HAP-1 (cell line): ENCODE measurements at regions not wholly inside any gene's neighbourhood (a gene's known extent, or its start where the extent isn't known, plus 50 kb on each side); places are given as distances from the start of the nearest gene placed in this dataset.

Experiments
- DNase-seq, 2 experiments: peaks; one replicate each; pipeline ENCODE4 v3.0.0-alpha.2; 2016 to 2020; ENCODE audit warnings: low spot score in 2 of 2
- H3K27me3 ChIP-seq: fragments of 250-450 bp; sonication (Bioruptor Pico); 2 replicates; pipeline ENCODE4 v1.5.1; 2020; ENCODE audit warnings: low read depth, mild to moderate bottlenecking, moderate library complexity
- H3K36me3 ChIP-seq: fragments of 250-450 bp; sonication (Bioruptor Pico); replicated peaks from 2 replicates; pipeline ENCODE4 v1.5.1; 2020; ENCODE audit warnings: mild to moderate bottlenecking
- H3K4me1 ChIP-seq: fragments of 250-450 bp; sonication (Bioruptor Pico); 2 replicates; pipeline ENCODE4 v1.5.1; 2020; ENCODE audit warnings: mild to moderate bottlenecking
- H3K4me3 ChIP-seq: fragments of 250-450 bp; sonication (Bioruptor Pico); 2 replicates; pipeline ENCODE4 v1.5.1; 2020; ENCODE audit warnings: mild to moderate bottlenecking, moderate library complexity
- H3K9me3 ChIP-seq: fragments of 250-450 bp; sonication (Bioruptor Pico); 2 replicates; pipeline ENCODE4 v1.5.1; 2020; ENCODE audit warnings: mild to moderate bottlenecking, moderate library complexity
- in situ Hi-C: fragments of 300-500 bp; cut with MboI; formaldehyde crosslinking; loops from 3 replicates; pipeline ENCODE4 v1.14.3; 2020; ENCODE audit warnings: low sequenced_read_pairs, inconsistent platforms, mixed read lengths

- Histone ChIP-seq H3K27me3 (no peaks in the 10 kb centered on the region), H3K4me3 (no peak overlapping the region), H3K4me1 (peaks cover 8% of the 10 kb centered on the region), H3K9me3 (no peaks in the 10 kb centered on the region), H3K36me3 (no peaks in the 10 kb centered on the region)
- DNase-seq = no peak
- in situ Hi-C loops = loop anchor here (10.0 to 25.0 kb wide), 2 partner anchors 663 to 816 kb away; no protein-coding TSS in a partner anchor
These were observed 621.7 kb downstream of the LMO4 start for GRCh38 chr1:87950369-87950768.

GRCh38 chr1:87951409-87951808 lies 622.7 kb downstream of the LMO4 start:
- Histone ChIP-seq H3K36me3 (no peaks in the 10 kb centered on the region), H3K4me1 (peaks cover 8% of the 10 kb centered on the region), H3K27me3 (no peaks in the 10 kb centered on the region), H3K9me3 (no peaks in the 10 kb centered on the region), H3K4me3 (no peak overlapping the region)
- peak; percentile 30 to 53 for DNase-seq
- in situ Hi-C loops = loop anchor here (10.0 to 25.0 kb wide), 2 partner anchors 664 to 817 kb away; no protein-coding TSS in a partner anchor

DNA sequence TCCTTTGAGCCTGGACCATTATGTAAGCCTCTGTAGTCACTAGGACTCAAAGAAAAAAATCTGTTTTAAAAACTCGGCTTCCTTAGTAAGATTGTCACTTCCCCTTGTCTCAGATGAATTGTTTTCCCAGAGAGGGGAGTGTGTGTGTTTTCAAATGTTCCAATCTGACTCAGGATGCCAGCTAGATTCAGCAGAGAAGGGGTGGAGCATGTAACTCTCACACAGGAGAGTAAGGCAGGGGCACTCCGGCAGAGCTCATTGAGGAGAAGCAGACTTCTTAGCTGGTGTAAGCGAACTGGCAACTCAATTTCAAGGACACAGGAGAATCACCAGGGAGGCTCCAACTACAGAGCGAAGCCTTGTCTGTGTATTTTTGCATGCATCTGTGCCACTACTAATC lies 623.2 kb downstream of the LMO4 start:
- no peaks in the 10 kb centered on the region for H3K27me3 ChIP-seq
- peaks cover 8% of the 10 kb centered on the region for H3K4me1 ChIP-seq
- in situ Hi-C loops = loop anchor here (10.0 to 25.0 kb wide), 2 partner anchors 665 to 817 kb away; no protein-coding TSS in a partner anchor
- no peaks in the 10 kb centered on the region for H3K36me3 ChIP-seq
- DNase-seq = no peak
- H3K9me3 ChIP-seq = no peaks in the 10 kb centered on the region
- no peak overlapping the region for H3K4me3 ChIP-seq

DNA sequence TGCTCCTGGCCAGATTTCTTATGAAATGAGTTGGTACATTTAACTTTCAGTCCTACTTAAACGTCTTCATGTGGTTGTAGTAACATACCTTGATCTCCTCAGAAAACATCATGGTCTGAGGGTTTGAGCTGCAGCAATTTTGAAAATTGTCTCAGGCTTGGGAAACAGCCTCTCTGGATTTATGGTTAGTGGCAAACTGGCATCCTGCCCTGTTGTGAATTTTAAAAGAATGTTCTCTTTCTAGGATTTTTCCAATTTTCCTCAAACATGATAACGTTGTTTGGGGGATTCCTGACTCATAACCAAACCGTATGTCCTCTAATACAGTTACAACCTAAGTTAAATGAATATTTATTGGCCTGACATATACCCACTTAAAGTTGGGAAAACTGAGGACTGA lies 624.4 kb downstream of the LMO4 start:
- Histone ChIP-seq H3K4me3 (no peak overlapping the region), H3K9me3 (no peaks in the 10 kb centered on the region), H3K4me1 (peaks cover 8% of the 10 kb centered on the region), H3K27me3 (no peaks in the 10 kb centered on the region), H3K36me3 (no peaks in the 10 kb centered on the region)
- in situ Hi-C loops = loop anchor here (10.0 to 25.0 kb wide), 2 partner anchors 666 to 818 kb away; no protein-coding TSS in a partner anchor
- no peak for DNase-seq

DNA sequence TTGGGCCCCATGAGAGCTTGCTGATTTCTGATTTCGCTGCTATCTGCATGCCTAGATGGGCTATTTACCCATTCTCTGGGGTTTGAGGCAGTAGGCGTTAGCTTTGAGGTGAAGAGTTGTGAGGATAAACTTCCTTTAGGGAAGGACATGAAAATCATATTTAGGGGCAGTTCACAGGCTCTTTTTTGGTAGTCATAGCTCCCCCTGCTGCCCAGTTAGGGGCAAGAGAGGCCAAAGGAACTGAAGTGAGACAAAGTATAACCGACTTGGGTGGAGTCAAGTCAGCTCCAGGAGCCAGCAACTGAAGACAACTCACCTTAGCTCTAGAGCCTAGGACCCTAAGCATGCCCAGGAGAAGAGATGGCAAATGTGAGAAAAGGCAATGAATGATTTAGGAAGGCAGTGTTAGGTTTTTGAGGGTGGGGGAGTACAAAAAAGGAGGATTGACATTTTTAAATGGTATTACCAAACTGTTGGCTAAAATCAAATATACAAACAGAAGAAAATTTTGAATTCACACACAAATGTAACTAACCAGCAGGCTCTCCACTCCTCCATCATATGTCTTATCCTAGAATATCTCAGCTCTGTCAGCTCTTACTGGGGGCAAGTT lies 625.2 kb downstream of the LMO4 start:
- Histone ChIP-seq H3K9me3 (no peaks in the 10 kb centered on the region), H3K36me3 (no peaks in the 10 kb centered on the region), H3K4me3 (no peak overlapping the region), H3K4me1 (peaks cover 8% of the 10 kb centered on the region), H3K27me3 (no peaks in the 10 kb centered on the region)
- peak; percentile 72 to 75 for DNase-seq
- in situ Hi-C loops = loop anchor here (10.0 to 25.0 kb wide), 2 partner anchors 667 to 819 kb away; no protein-coding TSS in a partner anchor

DNA sequence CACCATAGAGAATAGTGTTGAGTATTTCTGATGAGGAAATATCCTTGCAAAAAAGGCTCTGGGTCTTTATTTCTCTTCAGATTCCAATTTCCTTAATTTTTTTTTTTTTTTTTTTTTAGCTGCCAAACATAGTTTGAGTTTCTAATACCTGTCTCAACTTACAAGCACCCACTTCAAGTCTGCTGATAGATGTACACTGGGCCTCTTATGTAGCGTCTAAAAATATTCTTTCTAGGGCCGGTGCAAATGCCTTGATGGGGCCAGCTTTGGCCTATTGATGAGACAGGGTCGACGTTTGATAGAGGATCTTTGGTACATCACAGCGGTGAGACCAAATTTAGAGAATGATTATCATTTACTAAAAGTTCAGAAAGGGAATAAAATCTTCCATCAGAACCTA lies 626.4 kb downstream of the LMO4 start:
- Histone ChIP-seq H3K4me3 (no peak overlapping the region), H3K9me3 (no peaks in the 10 kb centered on the region), H3K4me1 (peaks cover 8% of the 10 kb centered on the region), H3K36me3 (no peaks in the 10 kb centered on the region), H3K27me3 (no peaks in the 10 kb centered on the region)
- in situ Hi-C loops = loop anchor here (10.0 to 25.0 kb wide), 2 partner anchors 668 to 820 kb away; no protein-coding TSS in a partner anchor
- DNase-seq = no peak

- DNase-seq = no peak
- Histone ChIP-seq H3K4me3 (no peak overlapping the region), H3K9me3 (no peaks in the 10 kb centered on the region), H3K4me1 (peaks cover 8% of the 10 kb centered on the region), H3K36me3 (no peaks in the 10 kb centered on the region), H3K27me3 (no peaks in the 10 kb centered on the region)
- in situ Hi-C loops = loop anchor here (10.0 to 25.0 kb wide), 2 partner anchors 669 to 821 kb away; no protein-coding TSS in a partner anchor
These were observed 627.4 kb downstream of the LMO4 start for GRCh38 chr1:87956072-87956471.

DNA sequence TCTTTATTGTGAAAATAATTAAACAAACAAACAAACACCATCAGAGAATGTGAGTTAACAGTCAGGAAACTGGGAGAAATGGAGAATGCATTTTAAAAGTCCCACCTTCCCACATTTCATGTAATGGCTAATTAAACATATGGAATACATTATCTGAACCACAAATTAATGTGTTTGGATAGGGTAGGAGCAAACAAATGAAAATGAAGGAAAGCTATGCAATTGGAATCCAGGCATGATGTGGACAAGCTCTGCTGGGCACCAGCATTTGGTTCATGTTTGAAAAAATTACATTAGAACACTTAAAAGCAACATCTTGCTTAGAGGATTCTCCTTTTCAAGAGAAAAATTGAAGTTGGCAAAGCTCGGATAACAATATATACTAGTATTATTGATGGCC lies 628.1 kb downstream of the LMO4 start:
- in situ Hi-C loops = loop anchor here (10.0 to 25.0 kb wide), 2 partner anchors 669 to 822 kb away; no protein-coding TSS in a partner anchor
- Histone ChIP-seq H3K27me3 (no peaks in the 10 kb centered on the region), H3K4me1 (peaks cover 2% of the 10 kb centered on the region), H3K4me3 (no peak overlapping the region), H3K36me3 (no peaks in the 10 kb centered on the region), H3K9me3 (no peaks in the 10 kb centered on the region)
- no peak for DNase-seq

DNA sequence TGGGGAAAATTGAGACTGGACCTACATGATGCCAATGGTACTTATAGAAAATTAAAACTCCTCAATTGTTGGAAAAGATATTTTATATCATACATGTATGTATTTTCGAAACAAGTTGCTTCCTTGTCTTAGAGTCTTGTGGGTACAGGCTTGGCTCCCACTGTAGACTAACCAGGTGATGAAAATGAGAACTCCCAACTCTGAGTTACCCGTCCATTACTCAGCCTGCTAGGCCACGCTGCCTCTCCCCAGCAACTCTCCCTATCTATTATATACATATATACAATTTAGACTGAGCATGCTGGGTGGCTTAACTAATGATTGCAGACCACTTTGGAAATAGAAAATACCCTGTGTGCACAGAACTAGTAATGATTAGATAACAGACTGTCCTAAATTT lies 628.7 kb downstream of the LMO4 start:
- H3K4me1 ChIP-seq = no peaks in the 10 kb centered on the region; the same call in 1 of the 2 replicates
- no peak overlapping the region for H3K4me3 ChIP-seq
- no peaks in the 10 kb centered on the region for H3K9me3 ChIP-seq
- no peaks in the 10 kb centered on the region for H3K27me3 ChIP-seq
- no peak for DNase-seq
- in situ Hi-C loops = loop anchor here (10.0 to 25.0 kb wide), 2 partner anchors 670 to 823 kb away; no protein-coding TSS in a partner anchor
- no peaks in the 10 kb centered on the region for H3K36me3 ChIP-seq

GRCh38 chr1:87958201-87958600 lies 629.5 kb downstream of the LMO4 start:
- DNase-seq = no peak
- no peaks in the 10 kb centered on the region for H3K36me3 ChIP-seq
- H3K4me3 ChIP-seq = no peak overlapping the region
- H3K9me3 ChIP-seq = no peaks in the 10 kb centered on the region
- no peaks in the 10 kb centered on the region for H3K4me1 ChIP-seq
- no peaks in the 10 kb centered on the region; the same call in 1 of the 2 replicates for H3K27me3 ChIP-seq
- in situ Hi-C loops = loop anchor here (10.0 to 25.0 kb wide), 2 partner anchors 671 to 823 kb away; no protein-coding TSS in a partner anchor

DNA sequence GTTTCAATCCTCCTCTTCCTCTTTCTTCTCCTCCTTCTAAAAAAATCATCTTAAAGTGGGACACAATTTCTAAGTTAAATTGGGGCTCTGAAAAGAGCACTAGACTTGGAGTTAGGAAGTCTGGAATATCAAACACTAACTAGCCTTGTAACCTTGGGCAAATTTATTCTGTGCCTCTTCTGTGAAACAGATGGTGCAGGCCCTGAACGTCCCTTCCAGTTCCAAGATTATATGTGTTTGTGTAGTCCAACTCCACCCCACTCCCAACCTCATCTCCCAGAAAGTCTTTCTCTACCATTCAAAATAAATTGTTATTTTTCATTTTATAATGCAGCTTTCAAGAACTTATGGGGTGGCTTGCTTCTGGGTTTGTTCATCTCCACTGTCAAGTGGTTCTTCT lies 630.0 kb downstream of the LMO4 start:
- Histone ChIP-seq H3K9me3 (no peaks in the 10 kb centered on the region), H3K4me3 (no peak overlapping the region), H3K36me3 (no peaks in the 10 kb centered on the region), H3K4me1 (no peaks in the 10 kb centered on the region), H3K27me3 (no peaks in the 10 kb centered on the region; the same call in 1 of the 2 replicates)
- DNase-seq = no peak
- in situ Hi-C loops = loop anchor here (10.0 to 25.0 kb wide), 2 partner anchors 671 to 824 kb away; no protein-coding TSS in a partner anchor

DNA sequence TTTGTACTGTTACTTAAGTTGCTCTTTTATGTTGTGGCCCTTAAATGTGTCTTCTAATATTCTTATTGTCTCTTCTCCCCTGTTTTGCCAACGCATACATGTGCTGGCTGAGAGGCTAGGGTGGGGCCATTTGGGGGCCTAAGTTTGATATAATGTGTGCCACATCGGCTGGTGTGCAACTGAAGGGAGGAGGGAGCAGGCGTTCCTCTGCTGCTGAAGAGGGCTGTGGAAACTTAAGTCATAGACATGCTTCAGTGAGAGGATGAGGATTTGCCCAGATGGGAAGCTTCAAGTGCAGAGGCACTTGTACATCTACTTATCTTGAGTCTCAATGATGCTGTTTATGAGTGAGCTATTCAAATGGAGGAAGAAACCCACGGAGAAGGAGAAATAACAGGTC lies 630.6 kb downstream of the LMO4 start:
- H3K4me3 ChIP-seq = no peak overlapping the region
- H3K36me3 ChIP-seq = no peaks in the 10 kb centered on the region
- in situ Hi-C loops = loop anchor here (10.0 to 25.0 kb wide), 2 partner anchors 672 to 824 kb away; no protein-coding TSS in a partner anchor
- no peaks in the 10 kb centered on the region for H3K9me3 ChIP-seq
- no peak for DNase-seq
- no peaks in the 10 kb centered on the region; the same call in 1 of the 2 replicates for H3K27me3 ChIP-seq
- no peaks in the 10 kb centered on the region for H3K4me1 ChIP-seq

DNA sequence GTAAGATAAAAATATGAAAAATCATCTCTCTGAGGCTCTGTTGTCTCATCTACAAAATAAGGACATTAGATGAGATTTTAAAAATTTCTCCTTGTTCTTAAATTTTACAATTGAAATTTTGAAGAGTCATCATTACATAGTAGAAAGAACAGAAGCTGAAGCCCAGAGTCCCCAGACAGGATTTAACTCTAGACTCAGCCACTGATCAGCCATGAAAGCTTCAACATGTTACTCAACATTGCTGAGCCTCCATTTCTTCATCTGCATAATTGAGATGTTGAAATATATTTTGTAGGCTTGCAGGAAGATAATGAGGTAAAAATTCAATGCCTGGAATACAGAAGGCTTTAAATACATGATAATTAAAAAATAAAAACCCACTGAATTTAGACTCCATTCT lies 633.3 kb downstream of the LMO4 start:
- Histone ChIP-seq H3K4me3 (no peak overlapping the region), H3K27me3 (no peaks in the 10 kb centered on the region; the same call in 1 of the 2 replicates), H3K9me3 (no peaks in the 10 kb centered on the region), H3K4me1 (no peaks in the 10 kb centered on the region), H3K36me3 (no peaks in the 10 kb centered on the region)
- DNase-seq = no peak
- in situ Hi-C loops = loop anchor here (25.0 kb wide), 1 partner anchor 675 kb away; no protein-coding TSS in a partner anchor

DNA sequence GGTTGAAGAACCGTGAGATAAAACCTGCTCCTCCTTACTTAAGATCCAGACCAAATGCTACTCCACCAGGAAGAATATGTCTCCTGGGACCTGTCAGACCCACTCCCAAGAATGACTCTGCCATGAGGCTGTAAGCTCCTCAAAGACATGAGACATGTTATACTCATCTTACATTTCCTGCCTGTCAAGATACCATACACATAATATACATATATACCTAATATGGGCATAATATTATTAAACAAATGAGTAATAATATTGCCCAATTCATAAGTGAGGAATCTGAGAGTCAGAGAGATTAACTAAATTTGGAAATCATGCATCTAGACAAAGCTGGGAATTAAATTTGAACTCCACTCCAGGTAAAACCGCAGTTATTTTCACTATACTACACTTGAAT lies 634.9 kb downstream of the LMO4 start:
- Histone ChIP-seq H3K4me1 (no peaks in the 10 kb centered on the region), H3K36me3 (no peaks in the 10 kb centered on the region), H3K4me3 (no peak overlapping the region), H3K27me3 (no peaks in the 10 kb centered on the region; the same call in 1 of the 2 replicates), H3K9me3 (no peaks in the 10 kb centered on the region)
- no peak for DNase-seq
- in situ Hi-C loops = loop anchor here (25.0 kb wide), 1 partner anchor 676 kb away; no protein-coding TSS in a partner anchor
